Heart right ventricle (tissue), 16 donors: ENCODE measurements at regions not wholly inside any gene's neighbourhood (a gene's known extent, or its start where the extent isn't known, plus 50 kb on each side); places are given as distances from the start of the nearest gene placed in this dataset.

Source experiments
- ATAC-seq, 8 donors: fragments of 200-7000 bp; cut with Tn5 transposase; one replicate each; pipeline ENCODE4 v1.9.1; 2020; ENCODE audit warnings: mild to moderate bottlenecking in 8 of 8, moderate library complexity in 8 of 8, moderate number of reproducible peaks in 1 of 8
- DNase-seq, 2 donors: peaks; one replicate each; pipeline ENCODE4 v3.0.0-alpha.2; 2020
- H3K27ac ChIP-seq, 10 donors: fragments of 200-600 bp; sonication (generic) in 2 of 10; one replicate each; pipeline versions ENCODE4 v1.5.0 to v1.8.0; 2020 to 2022; ENCODE audit warnings: mild to moderate bottlenecking in 3 of 10
- H3K27me3 ChIP-seq, 7 donors: fragments of 200-600 bp; one replicate each; pipeline ENCODE4 v1.8.0; 2021 to 2022; ENCODE audit warnings: mild to moderate bottlenecking in 2 of 7
- H3K36me3 ChIP-seq, 9 donors: fragments of 200-600 bp; sonication (generic) in 1 of 9; one replicate each; pipeline versions ENCODE4 v1.5.0 to v1.8.0; 2020 to 2022; ENCODE audit warnings: mild to moderate bottlenecking in 2 of 9
- H3K4me1 ChIP-seq, 9 donors: fragments of 200-600 bp; sonication (generic) in 1 of 9; one replicate each; pipeline versions ENCODE4 v1.5.0 to v1.8.0; 2020 to 2022; ENCODE audit warnings: mild to moderate bottlenecking in 4 of 9
- H3K4me3 ChIP-seq, 10 donors: fragments of 200-600 bp; sonication (generic) in 2 of 10; one replicate each; pipeline versions ENCODE4 v1.5.0 to v1.8.0; 2020 to 2022; ENCODE audit warnings: mild to moderate bottlenecking in 7 of 10, moderate library complexity in 2 of 10
- H3K9me3 ChIP-seq, 11 donors: fragments of 200-600 bp in 10 of 11; sonication (generic) in 2 of 11; one replicate each; pipeline versions ENCODE4 v1.5.0 to v1.8.0; 2013 to 2022; ENCODE audit warnings: mild to moderate bottlenecking in 2 of 11, control low read depth in 1 of 11, moderate library complexity in 1 of 11
- whole genome bisulfite sequencing, 2 donors: extraction: QIAGEN DNeasy Blood & Tissue Kit; methylation state at CpG; one replicate each; pipeline ENCODE4 v1.1.7; 2013; ENCODE audit warnings: inconsistent platforms in 1 of 2; 5-methylcytosine and 5-hydroxymethylcytosine counted together
- intact Hi-C, 10 donors: fragments of 100-400 bp; cut with DNase I; formaldehyde crosslinking; loops; one replicate each; pipeline versions ENCODE4 v1.11.1 to v1.14.2; 2022
- TF ChIP-seq, protein P1 (sequence below), 9 donors: fragments of 200-600 bp; sonication (generic) in 2 of 9; IDR thresholded peaks; one replicate each; pipeline versions ENCODE4 v1.5.0 to v1.8.0; 2021 to 2022; ENCODE audit warnings: antibody characterized with exemption in 9 of 9, mild to moderate bottlenecking in 5 of 9, moderate library complexity in 1 of 9
- donor health status: Arrhythmogenic right ventricular cardiomyopathy.
- donor health status: ischemic (EF 13 %, LVEDD 7.1; RV severe dilation, severe dysfunction).
- donor health status: healthy with polysubstance abuse.
- donor health status: DM: no; HTN: yes; CAD: no.
- donor health status: DM: no; HTN: no; CAD: no.
- donor health status: ischemic (EF 25% LVEDD 6.9; RV normal size, moderate dysfunction).
- donor health status: ischemic (EF 25% LVEDD 5.7; RV mildly dilated, moderate dysfunction).
- donor health status: healthy.
- donor health status: DM: yes; HTN: yes; CAD: no.
- donor health status: Ischemic cardiomyopathy.
- donor health status: ischemic (EF 35%, LVEDD 5.7; RV mildly dilated, moderate dysfunction).
- donor health status: nonischemic (EF 11% LVEDD 7.7; RV severe dilation, severe dysfunction).
- donor health status: DM: yes; HTN: yes; CAD: no.
- donor health status: PGD.
- donor health status: ischemic (EF 29% LVEDD 5.4; RV normal size, mild dysfunction).
- donor health status: nonischemic (EF 23%, LVEDD 6.1; RV moderate dilation, normal function).

DNA sequence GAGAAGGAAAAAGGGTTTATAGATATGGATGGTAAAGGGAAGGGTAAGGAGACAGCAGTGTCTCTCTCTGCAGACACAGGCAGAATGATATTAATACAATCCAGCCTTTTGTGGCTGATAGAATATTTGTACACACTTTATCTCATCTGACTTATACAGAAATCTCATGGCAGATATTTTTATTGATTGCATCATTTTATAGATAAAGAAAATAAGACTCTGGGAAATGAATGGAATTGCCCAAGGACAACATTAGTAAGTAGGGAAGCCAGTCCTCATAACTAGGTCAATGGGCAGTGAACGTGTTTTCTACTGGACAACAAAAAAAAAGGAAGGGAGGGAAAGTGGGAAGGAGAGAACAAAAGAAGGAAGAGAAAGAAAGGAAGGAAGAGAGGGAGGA, 236.4 kb upstream of the EPHA4 start:
- TF ChIP-seq, protein P1, sequence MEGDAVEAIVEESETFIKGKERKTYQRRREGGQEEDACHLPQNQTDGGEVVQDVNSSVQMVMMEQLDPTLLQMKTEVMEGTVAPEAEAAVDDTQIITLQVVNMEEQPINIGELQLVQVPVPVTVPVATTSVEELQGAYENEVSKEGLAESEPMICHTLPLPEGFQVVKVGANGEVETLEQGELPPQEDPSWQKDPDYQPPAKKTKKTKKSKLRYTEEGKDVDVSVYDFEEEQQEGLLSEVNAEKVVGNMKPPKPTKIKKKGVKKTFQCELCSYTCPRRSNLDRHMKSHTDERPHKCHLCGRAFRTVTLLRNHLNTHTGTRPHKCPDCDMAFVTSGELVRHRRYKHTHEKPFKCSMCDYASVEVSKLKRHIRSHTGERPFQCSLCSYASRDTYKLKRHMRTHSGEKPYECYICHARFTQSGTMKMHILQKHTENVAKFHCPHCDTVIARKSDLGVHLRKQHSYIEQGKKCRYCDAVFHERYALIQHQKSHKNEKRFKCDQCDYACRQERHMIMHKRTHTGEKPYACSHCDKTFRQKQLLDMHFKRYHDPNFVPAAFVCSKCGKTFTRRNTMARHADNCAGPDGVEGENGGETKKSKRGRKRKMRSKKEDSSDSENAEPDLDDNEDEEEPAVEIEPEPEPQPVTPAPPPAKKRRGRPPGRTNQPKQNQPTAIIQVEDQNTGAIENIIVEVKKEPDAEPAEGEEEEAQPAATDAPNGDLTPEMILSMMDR (IDR thresholded peaks at IDR 0.05) = no peak
- WGBS, 2 donors = 49 to 68% methylated on average over 1 of the region's 1 CpG
- Histone ChIP-seq H3K36me3 (no peaks in the 10 kb centered on the region), H3K27me3 (no peaks in the 10 kb centered on the region), H3K9me3 (no peaks in the 10 kb centered on the region), H3K4me3 (no peak overlapping the region), H3K4me1 (no peaks in the 10 kb centered on the region), H3K27ac (no peak overlapping the region)
- intact Hi-C loops = no loop called here
- ATAC-seq (no peak), DNase-seq (no peak)

GRCh38 chr2:221807706-221808105, 235.6 kb upstream of the EPHA4 start:
- DNase-seq (no peak), ATAC-seq (no peak)
- Histone ChIP-seq H3K27me3 (no peaks in the 10 kb centered on the region), H3K4me3 (no peak overlapping the region), H3K4me1 (no peaks in the 10 kb centered on the region), H3K27ac (no peak overlapping the region), H3K9me3 (no peaks in the 10 kb centered on the region), H3K36me3 (no peaks in the 10 kb centered on the region)
- intact Hi-C loops = no loop called here
- TF ChIP-seq, protein P1 (IDR thresholded peaks at IDR 0.05) = no peak
- 89 to 100% methylated on average over 1 of the region's 1 CpG for WGBS, 2 donors

GRCh38 chr2:221802089-221802488, 230.0 kb upstream of the EPHA4 start:
- no peaks in the 10 kb centered on the region for H3K36me3 ChIP-seq
- DNase-seq (no peak), ATAC-seq (no peak)
- no peak overlapping the region for H3K4me3 ChIP-seq
- TF ChIP-seq, protein P1 (IDR thresholded peaks at IDR 0.05) = no peak
- no peaks in the 10 kb centered on the region for H3K4me1 ChIP-seq
- intact Hi-C loops = no loop called here
- H3K9me3 ChIP-seq = no peaks in the 10 kb centered on the region
- WGBS, 2 donors = 87 to 92% methylated on average over 1 of the region's 1 CpG
- H3K27me3 ChIP-seq = no peaks in the 10 kb centered on the region
- H3K27ac ChIP-seq = no peak overlapping the region

- no peak for ATAC-seq
- TF ChIP-seq, protein P1 (IDR thresholded peaks at IDR 0.05) = no peak
- intact Hi-C loops = no loop called here
- no peaks in the 10 kb centered on the region for H3K36me3 ChIP-seq
- H3K4me3 ChIP-seq = no peak overlapping the region
- peaks cover 0 to 4% (median 0%) of the 10 kb centered on the region in 11 donors for H3K9me3 ChIP-seq
- H3K27me3 ChIP-seq = peaks cover 0 to 18% (median 6%) of the 10 kb centered on the region in 7 donors
- H3K4me1 ChIP-seq = no peaks in the 10 kb centered on the region
- H3K27ac ChIP-seq = no peak overlapping the region
- no peak for DNase-seq
- 32 to 42% methylated on average over 7 of the region's 7 CpGs for WGBS, 2 donors
These were observed 220.9 kb upstream of the EPHA4 start for GRCh38 chr2:221792971-221793521.
